Gastroesophageal sphincter (tissue), 3 donors: ENCODE measurements at regions not wholly inside any gene's neighbourhood (a gene's known extent, or its start where the extent isn't known, plus 50 kb on each side); places are given as distances from the start of the nearest gene placed in this dataset.

Source experiments
- CTCF ChIP-seq, 4 experiments: fragments of 200-600 bp in 2 of 4; fragments of 450-650 bp in 2 of 4; sonication (generic) in 1 of 4; IDR thresholded peaks; one replicate each; pipeline ENCODE4 v1.5.1; 2017 to 2019; ENCODE audit warnings: antibody characterized with exemption in 4 of 4, mild to moderate bottlenecking in 2 of 4, moderate library complexity in 2 of 4
- EP300 ChIP-seq: sonication (generic); formaldehyde crosslinking; IDR thresholded peaks from one replicate; pipeline ENCODE4 v1.6.1; 2017; ENCODE audit warnings: antibody characterized with exemption, mild to moderate bottlenecking
- POLR2A ChIP-seq, 2 donors: fragments of 450-650 bp; IDR thresholded peaks; one replicate each; pipeline ENCODE4 v1.6.1; 2017; ENCODE audit warnings: antibody characterized with exemption in 2 of 2, mild to moderate bottlenecking in 2 of 2, moderate library complexity in 1 of 2
- POLR2AphosphoS5 ChIP-seq: sonication (generic); formaldehyde crosslinking; IDR thresholded peaks from one replicate; pipeline ENCODE4 v1.6.1; 2017; ENCODE audit warnings: antibody characterized with exemption

GRCh38 chr10:47158116-47159071 is 141.6 kb upstream of the GDF10 start:
- no peak for TF ChIP-seq CTCF (IDR thresholded peaks at IDR 0.05)
- TF ChIP-seq EP300: no peak
- TF ChIP-seq POLR2A (IDR thresholded peaks at IDR 0.05): no peak
- TF ChIP-seq POLR2AphosphoS5: no peak
